Central memory CD4-positive, alpha-beta T cell (primary cell): ENCODE measurements at regions not wholly inside any gene's neighbourhood (a gene's known extent, or its start where the extent isn't known, plus 50 kb on each side); places are given as distances from the start of the nearest gene placed in this dataset.

Source experiments
- DNase-seq: peaks from one replicate; pipeline ENCODE4 v3.0.0; 2022

- DNase-seq: no peak
These were observed 194.6 kb downstream of the NRIP1 start for GRCh38 chr21:14869984-14870852.

GRCh38 chr21:14866859-14867765 is 197.7 kb downstream of the NRIP1 start:
- DNase-seq: no peak

- DNase-seq: no peak
These were observed 200.4 kb downstream of the NRIP1 start for GRCh38 chr21:14864211-14865021.

- DNase-seq: no peak
These were observed 201.0 kb downstream of the NRIP1 start for GRCh38 chr21:14863745-14864210.

- DNase-seq: no peak
These were observed 201.7 kb downstream of the NRIP1 start for GRCh38 chr21:14862794-14863720.

GRCh38 chr21:14858311-14858710 is 206.5 kb downstream of the NRIP1 start:
- no peak for DNase-seq

- no peak for DNase-seq
These were observed 207.3 kb downstream of the NRIP1 start for GRCh38 chr21:14857529-14857928.

GRCh38 chr21:14850394-14850793 is 214.4 kb downstream of the NRIP1 start:
- DNase-seq: no peak

- no peak for DNase-seq
These were observed 218.2 kb downstream of the NRIP1 start for GRCh38 chr21:14846621-14847020.

- no peak for DNase-seq
These were observed 220.8 kb downstream of the NRIP1 start for GRCh38 chr21:14844001-14844400.

- DNase-seq: no peak
These were observed 222.2 kb downstream of the NRIP1 start for GRCh38 chr21:14842601-14843000.

GRCh38 chr21:14841511-14842472 is 223.0 kb downstream of the NRIP1 start:
- DNase-seq: no peak

GRCh38 chr21:14838400-14838799 is 226.4 kb downstream of the NRIP1 start:
- no peak for DNase-seq

GRCh38 chr21:14836950-14837349 is 227.8 kb downstream of the NRIP1 start:
- no peak for DNase-seq

GRCh38 chr21:14833666-14834351 is 231.0 kb downstream of the NRIP1 start:
- DNase-seq: no peak

- DNase-seq: no peak
These were observed 231.6 kb downstream of the NRIP1 start for GRCh38 chr21:14833241-14833640.

GRCh38 chr21:14830307-14830706 is 234.5 kb downstream of the NRIP1 start:
- DNase-seq: no peak

- no peak for DNase-seq
These were observed 235.1 kb downstream of the NRIP1 start for GRCh38 chr21:14829685-14830084.

- DNase-seq: no peak
These were observed 237.3 kb downstream of the NRIP1 start for GRCh38 chr21:14827468-14827867.

- DNase-seq: no peak
These were observed 238.2 kb downstream of the NRIP1 start for GRCh38 chr21:14826630-14827029.
